SU-DHL-6 (cell line): ENCODE measurements at regions not wholly inside any gene's neighbourhood (a gene's known extent, or its start where the extent isn't known, plus 50 kb on each side); places are given as distances from the start of the nearest gene placed in this dataset.
A peak's percentile ranks its signal among the peaks of the same experiment; 100 is the strongest.
"Not testable (repeated sequence)": the region's sequence is repeated elsewhere in the genome, so short reads cannot be mapped to it uniquely, and the experiment has no call there.

Experiments used
- H2AFZ ChIP-seq: fragments of 200-600 bp; sonication (generic); 2 replicates; pipeline ENCODE4 v1.6.1; 2014; ENCODE audit warnings: low read depth, mild to moderate bottlenecking, moderate library complexity, mixed read lengths, antibody characterized with exemption, low read length; ENCODE audit not compliant: severe bottlenecking
- H3F3A ChIP-seq: fragments of 200-600 bp; shearing (Covaris generic); 2 replicates; pipeline ENCODE4 v1.6.0; 2016; ENCODE audit warnings: antibody characterized with exemption, mild to moderate bottlenecking; ENCODE audit not compliant: insufficient read depth
- H3K27ac ChIP-seq: fragments of 200-600 bp; sonication (generic); 2 replicates; pipeline ENCODE4 v1.5.1; 2016; ENCODE audit warnings: low read depth, mild to moderate bottlenecking, low read length, moderate library complexity, mixed read lengths
- H3K27me3 ChIP-seq: fragments of 200-600 bp; sonication (generic), shearing (Covaris generic); 2 replicates; pipeline ENCODE4 v1.6.0; 2014; ENCODE audit warnings: mild to moderate bottlenecking, low read length
- H3K36me3 ChIP-seq: fragments of 200-600 bp; sonication (generic); 2 replicates; pipeline ENCODE4 v1.6.1; 2014; ENCODE audit warnings: mild to moderate bottlenecking, low read length, mixed read lengths
- H3K4me2 ChIP-seq: fragments of 300-600, 200-600 bp; shearing (Covaris generic), sonication (generic); 2 replicates; pipeline ENCODE4 v1.6.0; 2014; ENCODE audit warnings: low read length, low read depth, mild to moderate bottlenecking; ENCODE audit not compliant: poor library complexity, severe bottlenecking
- H3K4me3 ChIP-seq: fragments of 200-600 bp; sonication (generic); 2 replicates; pipeline ENCODE4 v1.5.1; 2014; ENCODE audit warnings: antibody characterized with exemption, low read length, mild to moderate bottlenecking, mixed read lengths; ENCODE audit not compliant: insufficient read depth, poor library complexity, severe bottlenecking
- H3K79me2 ChIP-seq: fragments of 200-600 bp; sonication (generic); 2 replicates; pipeline ENCODE4 v1.6.1; 2014; ENCODE audit warnings: mild to moderate bottlenecking, low read length, moderate library complexity; ENCODE audit not compliant: insufficient read depth
- H3K9ac ChIP-seq: fragments of 200-600 bp; sonication (generic); 2 replicates; pipeline ENCODE4 v1.7.0; 2014; ENCODE audit warnings: mild to moderate bottlenecking, low read length
- H3K9me2 ChIP-seq: fragments of 200-600 bp; sonication (generic); replicated peaks from 2 replicates; pipeline ENCODE4 v1.6.1; 2014; ENCODE audit warnings: low read length; ENCODE audit not compliant: insufficient read depth
- H3K9me3 ChIP-seq: fragments of 200-600 bp; sonication (generic); 2 replicates; pipeline ENCODE4 v1.6.1; 2014; ENCODE audit warnings: low read length, mixed read lengths; ENCODE audit not compliant: insufficient read depth
- H4K20me1 ChIP-seq: fragments of 200-600 bp; sonication (generic); 2 replicates; pipeline ENCODE4 v1.6.1; 2014; ENCODE audit warnings: low read depth, mild to moderate bottlenecking, antibody characterized with exemption, low read length, moderate library complexity, mixed read lengths
- CTCF ChIP-seq: fragments of 200-600 bp; sonication (generic); IDR thresholded peaks from one replicate; pipeline ENCODE4 v1.5.1; 2017; ENCODE audit warnings: antibody characterized with exemption, mild to moderate bottlenecking, low read length, moderate library complexity; ENCODE audit not compliant: insufficient read depth, poor library complexity, severe bottlenecking
- EZH2phosphoT487 ChIP-seq: fragments of 200-600 bp; sonication (generic), shearing (Covaris generic); conservative IDR thresholded peaks from 2 replicates; pipeline ENCODE4 v1.6.1; 2018; ENCODE audit warnings: mild to moderate bottlenecking, antibody characterized with exemption, low read length, moderate library complexity, mixed read lengths

GRCh38 chr14:52179141-52179790 is 88.2 kb upstream of the PTGDR start:
- Histone ChIP-seq H3K4me3 (no peak overlapping the region), H2AFZ (no peak overlapping the region), H3K79me2 (no peaks in the 10 kb centered on the region), H3K36me3 (no peaks in the 10 kb centered on the region), H3K27me3 (no peaks in the 10 kb centered on the region), H3K4me2 (no peak overlapping the region), H4K20me1 (no peaks in the 10 kb centered on the region), H3K27ac (no peak overlapping the region), H3K9me3 (peaks cover 9% of the 10 kb centered on the region), H3F3A (peaks cover 21% of the 10 kb centered on the region), H3K9ac (no peak overlapping the region), H3K9me2 (no peaks in the 10 kb centered on the region)
- TF ChIP-seq CTCF = no peak
- no peak for TF ChIP-seq EZH2phosphoT487

- Histone ChIP-seq H3K27ac (peak overlapping the region; percentile 96), H3K4me3 (peak overlapping the region; percentile 18), H3K9me2 (no peaks in the 10 kb centered on the region), H3K4me2 (peak overlapping the region; percentile 70), H2AFZ (peak overlapping the region; percentile 29), H3K79me2 (no peaks in the 10 kb centered on the region), H3F3A (peaks cover 21% of the 10 kb centered on the region), H4K20me1 (no peaks in the 10 kb centered on the region), H3K27me3 (no peaks in the 10 kb centered on the region), H3K36me3 (no peaks in the 10 kb centered on the region), H3K9ac (peak overlapping the region; percentile 32), H3K9me3 (peaks cover 18% of the 10 kb centered on the region; the same call in 1 of the 2 replicates)
- TF ChIP-seq CTCF (no peak), EZH2phosphoT487 (no peak)
Observed at GRCh38 chr14:52175982-52176502, 91.5 kb upstream of the PTGDR start.

- H2AFZ ChIP-seq, H3K36me3 ChIP-seq, H4K20me1 ChIP-seq, H3K9ac ChIP-seq, H3K4me2 ChIP-seq, H3K27ac ChIP-seq, H3K9me2 ChIP-seq, H3K27me3 ChIP-seq, H3K79me2 ChIP-seq, H3K4me3 ChIP-seq: not testable (repeated sequence)
- Histone ChIP-seq H3F3A (peaks cover 17% of the 10 kb centered on the region), H3K9me3 (peaks cover 14% of the 10 kb centered on the region; the same call in 1 of the 2 replicates)
Observed at GRCh38 chr14:52171932-52172331, 95.6 kb upstream of the PTGDR start.

GRCh38 chr14:52166822-52167221 is 98.0 kb upstream of the NID2 start:
- no peaks in the 10 kb centered on the region for H4K20me1 ChIP-seq
- H3K9ac ChIP-seq = no peak overlapping the region
- no peak for TF ChIP-seq EZH2phosphoT487
- TF ChIP-seq CTCF = no peak

More at GRCh38 chr14:52166822-52167221, 98.0 kb upstream of the NID2 start:
- H3K27me3 ChIP-seq = no peaks in the 10 kb centered on the region
- H3K27ac ChIP-seq = no peak overlapping the region
- H3K9me3 ChIP-seq = no peaks in the 10 kb centered on the region; the same call in 1 of the 2 replicates
- no peaks in the 10 kb centered on the region for H3K36me3 ChIP-seq
- no peaks in the 10 kb centered on the region for H3F3A ChIP-seq
- no peaks in the 10 kb centered on the region for H3K79me2 ChIP-seq
- H3K4me3 ChIP-seq = no peak overlapping the region
- H3K4me2 ChIP-seq = no peak overlapping the region
- H2AFZ ChIP-seq = no peak overlapping the region
- H3K9me2 ChIP-seq = no peaks in the 10 kb centered on the region
